Glomerular visceral epithelial cell (primary cell): ENCODE measurements at regions not wholly inside any gene's neighbourhood (a gene's known extent, or its start where the extent isn't known, plus 50 kb on each side); places are given as distances from the start of the nearest gene placed in this dataset.

Experiments
- DNase-seq: peaks from one replicate; pipeline ENCODE4 v3.0.0-alpha.2; 2016; ENCODE audit errors: extremely low spot score

GRCh38 chr10:83250396-83250795, 888.9 kb upstream of the GHITM start:
- DNase-seq, result no peak

- no peak for DNase-seq
Measured at GRCh38 chr10:83252169-83252568, 887.1 kb upstream of the GHITM start.

DNA sequence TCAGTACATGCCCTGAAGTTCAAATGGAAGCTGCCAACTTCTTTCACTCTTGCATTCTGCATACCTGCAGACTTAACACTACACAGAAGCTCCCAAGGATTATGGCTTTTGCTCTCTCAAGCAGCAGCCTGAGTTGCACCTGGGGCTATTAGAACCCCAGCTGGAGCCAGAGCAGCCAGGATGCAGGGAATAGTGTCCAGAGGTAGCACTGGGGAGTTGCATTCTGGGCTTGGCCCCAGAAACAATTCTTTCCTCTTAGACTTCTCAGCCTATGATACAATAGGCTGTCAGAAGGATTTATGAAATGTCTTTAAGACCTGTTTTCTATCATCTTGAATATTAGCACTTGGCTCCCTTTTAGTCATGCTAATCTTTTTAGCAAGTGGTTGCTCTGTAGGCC, 886.7 kb upstream of the GHITM start:
- DNase-seq, result no peak

DNA sequence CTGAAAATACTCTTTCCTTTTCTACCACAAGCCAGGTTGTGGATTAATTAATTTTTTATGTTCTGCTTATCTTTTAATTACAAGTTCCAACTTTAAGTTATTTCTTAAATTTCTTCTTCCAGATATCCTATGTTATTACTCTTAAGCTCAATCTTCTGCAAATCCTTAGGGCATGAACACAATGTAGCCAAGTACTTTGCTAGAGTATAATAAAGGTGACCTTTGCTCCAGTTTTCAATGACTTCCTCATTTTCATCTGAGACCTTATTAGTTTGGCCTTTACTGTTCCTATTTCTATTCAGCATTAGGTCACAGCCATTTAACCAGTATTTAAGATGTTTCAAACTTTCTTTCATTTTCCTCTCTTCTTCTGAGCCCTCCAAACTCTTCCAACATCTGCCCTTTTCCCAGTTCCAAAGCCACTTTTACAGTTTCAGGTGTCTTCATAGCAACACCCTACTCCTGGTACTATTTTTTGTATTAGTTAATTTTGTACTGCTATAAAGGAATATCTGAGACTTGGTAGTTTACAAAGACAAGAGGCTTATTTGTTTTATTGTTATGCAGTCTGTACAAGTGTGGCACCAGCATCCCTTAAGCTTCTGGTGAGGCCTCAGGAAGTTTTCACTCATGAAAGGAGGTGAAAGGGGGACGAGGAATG, 886.2 kb upstream of the GHITM start:
- DNase-seq, result no peak

DNA sequence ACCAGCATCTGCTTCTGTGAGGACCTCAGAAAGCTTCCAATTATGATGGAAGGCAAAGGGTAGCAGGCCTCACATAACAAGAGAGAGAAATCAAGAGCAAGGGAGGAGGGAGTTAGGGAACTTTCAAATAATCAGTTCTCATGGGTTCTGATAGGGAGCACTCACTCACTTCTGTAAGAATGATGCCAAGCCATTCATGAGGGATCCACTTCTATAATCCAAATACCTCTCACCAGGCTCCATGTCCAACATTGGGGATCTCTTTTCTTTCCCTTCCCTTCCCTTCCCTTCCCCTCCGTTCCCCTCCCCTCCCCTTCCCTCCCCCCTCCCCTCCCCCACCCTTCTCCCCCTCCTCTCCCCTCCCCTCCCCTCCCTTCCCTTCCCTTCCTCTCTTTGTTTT, 884.6 kb upstream of the GHITM start:
- no peak for DNase-seq

DNA sequence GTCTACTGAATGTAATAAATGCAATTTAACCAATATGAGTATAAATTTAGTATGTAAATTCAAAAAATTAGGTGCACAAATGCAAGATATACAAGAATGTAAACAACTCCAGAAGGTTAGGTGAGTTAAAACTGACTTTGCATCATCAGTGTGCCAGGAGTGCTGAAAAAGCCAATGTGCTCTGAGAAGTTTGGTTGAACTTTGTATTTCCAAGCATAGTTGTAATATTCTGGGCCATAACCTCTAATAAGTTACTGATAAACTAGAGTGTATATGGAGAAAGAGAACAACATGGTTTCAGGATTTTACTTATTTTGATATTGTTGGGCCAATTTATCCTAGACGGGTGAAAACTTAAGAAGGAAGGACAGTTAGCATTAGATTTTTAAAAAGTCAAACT, 876.9 kb upstream of the GHITM start:
- DNase-seq, result no peak

GRCh38 chr10:83272666-83273434, 866.5 kb upstream of the GHITM start:
- no peak for DNase-seq

DNA sequence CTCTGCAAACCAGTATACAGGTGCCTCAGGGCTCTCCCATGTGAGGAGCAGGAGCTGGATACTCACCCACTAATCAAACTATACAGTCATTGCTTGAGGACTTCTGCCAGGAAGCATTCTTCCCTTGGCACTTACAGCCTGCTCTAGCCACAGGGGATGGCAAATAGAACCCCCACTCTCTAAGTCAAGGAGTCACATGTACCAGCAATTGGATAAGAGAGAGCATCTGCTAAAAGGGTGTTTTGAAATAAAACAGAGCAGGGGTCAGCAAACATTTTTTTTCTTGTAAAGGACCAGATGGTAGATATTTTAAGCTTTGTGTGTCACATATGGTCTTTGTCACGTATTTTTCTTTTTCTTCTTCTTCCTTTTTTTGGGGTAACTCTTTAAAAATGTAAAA, 865.2 kb upstream of the GHITM start:
- DNase-seq, result no peak

GRCh38 chr10:83276971-83277370, 862.3 kb upstream of the GHITM start:
- DNase-seq, result no peak

- no peak for DNase-seq
Measured at GRCh38 chr10:83283151-83283550, 856.2 kb upstream of the GHITM start.

DNA sequence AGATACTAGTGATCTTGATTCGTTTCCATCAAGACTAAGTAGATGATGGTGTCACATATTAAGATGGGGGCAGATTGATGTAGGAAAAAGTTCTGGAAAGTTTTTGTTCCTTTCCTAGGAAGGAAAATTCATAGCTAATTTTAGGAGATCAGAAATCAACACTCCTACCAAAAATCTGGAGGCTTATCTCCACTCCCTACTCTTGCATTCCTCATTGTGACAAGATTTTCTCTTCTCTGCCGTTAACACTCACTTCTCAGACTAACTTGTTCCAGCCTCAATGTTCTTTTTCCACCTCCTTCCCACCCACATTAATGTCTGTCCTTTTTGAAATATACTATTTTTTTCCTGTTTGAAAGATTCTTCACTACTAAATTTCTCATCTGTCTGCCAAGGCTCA, 851.9 kb upstream of the GHITM start:
- DNase-seq, result no peak

- DNase-seq, result no peak
Measured at GRCh38 chr10:83289373-83289772, 849.9 kb upstream of the GHITM start.

DNA sequence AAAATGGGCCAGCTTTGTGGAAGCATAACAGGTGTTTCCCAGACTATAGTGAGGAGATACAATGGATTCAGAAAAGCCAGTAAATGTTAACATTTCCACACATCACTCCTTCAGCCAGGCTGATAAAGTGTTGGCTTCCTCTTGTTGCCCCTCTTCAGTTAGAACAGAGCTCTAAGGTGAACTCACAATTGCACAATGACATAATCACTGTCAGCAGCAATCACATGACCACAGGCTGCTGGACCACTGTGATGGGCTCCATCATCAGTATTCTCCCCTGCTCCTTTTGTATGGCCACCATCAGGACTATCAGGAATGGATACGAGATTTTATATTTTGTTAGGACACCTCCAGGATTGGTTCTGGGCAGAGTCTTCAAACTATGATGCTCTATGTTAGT, 849.4 kb upstream of the GHITM start:
- no peak for DNase-seq

GRCh38 chr10:83301732-83302131, 837.6 kb upstream of the GHITM start:
- DNase-seq, result no peak

DNA sequence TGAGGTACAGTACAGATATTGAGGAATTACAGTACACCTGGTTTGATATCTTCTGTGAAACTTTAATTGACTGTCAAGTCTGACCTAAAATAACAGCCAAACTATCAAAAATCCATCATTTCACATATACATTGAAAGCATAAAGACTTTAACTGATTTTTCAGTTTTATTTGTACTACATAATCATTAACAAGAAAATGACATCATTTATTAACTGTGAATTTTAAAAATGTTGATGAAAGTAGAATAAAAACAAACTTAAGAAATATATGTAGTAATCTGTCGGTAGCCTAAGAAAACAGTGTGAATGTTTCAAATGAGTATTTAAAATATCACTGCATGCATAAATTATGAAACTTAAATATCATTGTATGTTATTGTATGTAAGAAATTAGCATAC, 836.7 kb upstream of the GHITM start:
- DNase-seq, result no peak

DNA sequence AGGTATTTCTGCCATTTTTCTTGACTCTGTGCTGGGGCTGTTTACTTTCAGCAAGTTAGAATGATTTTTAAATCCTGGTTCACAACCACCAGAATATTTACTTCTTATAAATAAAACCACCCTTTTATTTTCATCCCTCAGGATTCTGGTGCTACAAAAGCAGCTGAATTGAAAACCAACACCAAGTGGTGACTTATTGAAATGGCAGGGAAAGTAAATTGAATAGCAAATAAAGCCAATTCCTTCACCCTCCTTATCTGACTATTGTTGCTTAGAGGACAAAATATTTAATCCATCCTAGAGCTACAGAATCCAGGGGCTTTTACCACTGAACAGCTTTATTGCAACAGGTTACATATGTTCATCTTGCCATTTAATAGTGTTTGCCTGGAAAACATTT, 828.6 kb upstream of the GHITM start:
- no peak for DNase-seq

- DNase-seq, result no peak
Measured at GRCh38 chr10:83312570-83312969, 826.7 kb upstream of the GHITM start.

GRCh38 chr10:83332690-83333089, 806.6 kb upstream of the GHITM start:
- no peak for DNase-seq

GRCh38 chr10:83333566-83333965, 805.7 kb upstream of the GHITM start:
- DNase-seq, result no peak

DNA sequence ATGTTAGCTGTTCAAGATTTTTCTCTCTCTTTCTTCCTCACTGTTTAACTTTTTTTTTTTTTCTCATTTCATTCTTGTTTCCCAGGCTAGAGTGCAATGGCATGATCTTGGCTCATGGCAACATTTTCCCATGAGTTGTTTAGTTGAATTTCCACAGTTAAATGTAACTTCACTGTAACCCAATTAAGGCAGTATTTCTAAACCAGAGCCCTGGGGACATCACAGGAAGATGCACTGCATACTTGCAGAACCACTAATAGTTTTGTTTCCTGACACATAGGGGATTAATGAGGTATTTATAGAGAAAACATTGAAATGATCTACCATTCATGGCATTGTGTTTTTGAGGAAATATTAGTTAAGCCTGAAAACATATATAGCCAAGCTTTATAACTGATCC, 795.6 kb upstream of the GHITM start:
- no peak for DNase-seq

DNA sequence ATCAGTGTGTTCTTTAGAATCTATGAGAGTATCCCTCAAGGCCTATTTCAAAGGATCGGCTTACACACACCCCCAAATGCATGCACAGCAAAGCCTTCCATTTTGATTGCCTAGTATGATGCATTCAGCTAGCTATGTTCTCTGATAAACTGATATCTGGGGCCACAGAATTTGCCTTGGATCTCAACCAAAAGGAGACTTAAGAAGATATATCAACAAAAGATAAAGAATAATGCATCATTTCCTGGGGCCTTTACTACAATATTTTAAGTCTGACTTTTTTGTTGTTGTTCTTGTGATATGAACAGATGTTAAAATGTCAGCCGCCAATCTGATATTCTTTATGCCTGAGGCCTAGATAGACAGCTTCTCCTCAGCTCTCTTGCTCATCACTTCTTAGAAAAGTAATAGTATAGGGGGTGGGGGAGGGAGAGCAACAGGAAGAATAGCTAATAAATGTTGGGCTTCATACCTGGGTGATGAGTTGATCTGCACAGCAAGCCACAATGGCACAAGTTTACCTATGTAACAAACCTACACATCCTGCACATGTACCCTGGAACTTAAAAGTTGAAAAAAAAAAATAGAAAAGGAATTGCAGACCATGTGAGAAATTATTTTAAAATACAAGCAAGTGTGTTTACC, 792.9 kb upstream of the GHITM start:
- no peak for DNase-seq

DNA sequence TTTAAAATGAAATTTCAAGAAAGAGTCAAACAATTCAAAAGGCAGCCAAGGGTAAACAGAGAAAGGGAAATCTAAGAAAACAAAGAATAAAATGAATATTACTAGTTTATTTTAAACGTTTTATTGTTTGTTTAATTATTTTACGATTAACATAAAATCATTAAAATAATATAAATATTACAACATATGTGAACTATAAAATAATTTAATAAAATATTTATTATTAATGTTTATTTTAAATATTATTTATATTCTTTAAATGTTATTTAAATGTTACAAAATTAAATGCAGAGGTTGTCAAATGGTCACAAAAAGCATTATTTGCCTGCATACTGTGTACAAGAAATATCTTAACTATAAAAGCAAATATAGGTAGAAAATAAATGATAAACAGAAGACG, 786.7 kb upstream of the GHITM start:
- DNase-seq, result no peak

- DNase-seq, result no peak
Measured at GRCh38 chr10:83354456-83354855, 784.9 kb upstream of the GHITM start.
